Esophagus muscularis mucosa (tissue), 4 donors: ENCODE measurements at regions not wholly inside any gene's neighbourhood (a gene's known extent, or its start where the extent isn't known, plus 50 kb on each side); places are given as distances from the start of the nearest gene placed in this dataset.
"Not testable (repeated sequence)": the region's sequence is repeated elsewhere in the genome, so short reads cannot be mapped to it uniquely, and the experiment has no call there.

Source experiments
- DNase-seq: peaks from one replicate; pipeline ENCODE4 v3.0.0-alpha.2; 2017; ENCODE audit errors: extremely low spot score
- H3K27ac ChIP-seq, 4 donors: fragments of 200-600 bp; sonication (generic); replicated peaks in 1 of 4; 1 replicate in 3 of 4; 2 replicates in 1 of 4; pipeline ENCODE4 v1.5.1; 2016 to 2019; ENCODE audit warnings: mild to moderate bottlenecking in 1 of 4
- H3K27me3 ChIP-seq, 4 donors: fragments of 200-600 bp; sonication (generic); one replicate each; pipeline versions ENCODE4 v1.5.1 to v1.6.0; 2016 to 2019
- H3K36me3 ChIP-seq, 4 donors: fragments of 200-600 bp; sonication (generic); one replicate each; pipeline ENCODE4 v1.5.1; 2016 to 2019
- H3K4me1 ChIP-seq, 4 donors: fragments of 200-600 bp; sonication (generic); one replicate each; pipeline ENCODE4 v1.5.1; 2016 to 2019
- H3K4me3 ChIP-seq, 4 donors: fragments of 200-600 bp; sonication (generic); 1 replicate in 2 of 4; 2 replicates in 2 of 4; pipeline ENCODE4 v1.5.1; 2016 to 2019; ENCODE audit warnings: mild to moderate bottlenecking in 4 of 4, moderate library complexity in 1 of 4
- H3K9me3 ChIP-seq, 4 donors: fragments of 200-600 bp; sonication (generic); 1 replicate in 3 of 4; 2 replicates in 1 of 4; pipeline ENCODE4 v1.5.1; 2016 to 2019
- WGBS: methylation state at CpG from one replicate; pipeline ENCODE4 v1.1.5; 2018; 5-methylcytosine and 5-hydroxymethylcytosine counted together
- intact Hi-C: fragments of 100-400 bp; cut with DNase I; formaldehyde crosslinking; loops from one replicate; pipeline ENCODE4 v1.15.1; 2023
- small RNA-seq, 3 donors: library from RNA; depleted of rRNA; stranded (forward); fragments of <200 nt; gene quantifications; one replicate each; pipeline ENCODE3, GENCODE V24; 2016

GRCh38 chr4:49575250-49575649, 589.2 kb downstream of the CWH43 start:
- H3K36me3 ChIP-seq, H3K9me3 ChIP-seq, DNase-seq, H3K4me3 ChIP-seq, H3K27me3 ChIP-seq, intact Hi-C loops, H3K4me1 ChIP-seq, H3K27ac ChIP-seq: not testable (repeated sequence)
- 80% methylated on average over 1 of the region's 4 CpGs for WGBS

- intact Hi-C loops, H3K4me1 ChIP-seq, H3K4me3 ChIP-seq, H3K27ac ChIP-seq, H3K36me3 ChIP-seq, DNase-seq, H3K27me3 ChIP-seq, H3K9me3 ChIP-seq: not testable (repeated sequence)
- no CpG with 5 or more reads among the region's 5 CpGs for WGBS
Measured at GRCh38 chr4:49578371-49578770, 592.3 kb downstream of the CWH43 start.

- intact Hi-C loops, H3K9me3 ChIP-seq, H3K27ac ChIP-seq, H3K36me3 ChIP-seq, DNase-seq, H3K4me3 ChIP-seq, H3K4me1 ChIP-seq, H3K27me3 ChIP-seq: not testable (repeated sequence)
- 60% methylated on average over 1 of the region's 2 CpGs for WGBS
Measured at GRCh38 chr4:49578899-49579298, 592.8 kb downstream of the CWH43 start.

- H3K9me3 ChIP-seq, H3K27me3 ChIP-seq, H3K36me3 ChIP-seq, intact Hi-C loops, H3K27ac ChIP-seq, H3K4me1 ChIP-seq, H3K4me3 ChIP-seq, DNase-seq: not testable (repeated sequence)
- 41% methylated on average over 2 of the region's 8 CpGs for WGBS
Measured at GRCh38 chr4:49580166-49580565, 594.1 kb downstream of the CWH43 start.

GRCh38 chr4:49588401-49588800, 602.3 kb downstream of the CWH43 start:
- H3K36me3 ChIP-seq, H3K4me1 ChIP-seq, DNase-seq, H3K27me3 ChIP-seq, H3K27ac ChIP-seq, H3K9me3 ChIP-seq, H3K4me3 ChIP-seq, intact Hi-C loops: not testable (repeated sequence)
- WGBS = no CpG with 5 or more reads among the region's 7 CpGs

GRCh38 chr4:49618436-49618835, 632.4 kb downstream of the CWH43 start:
- H3K36me3 ChIP-seq, DNase-seq, H3K27ac ChIP-seq, H3K9me3 ChIP-seq, H3K4me1 ChIP-seq, H3K27me3 ChIP-seq, intact Hi-C loops, H3K4me3 ChIP-seq: not testable (repeated sequence)
- WGBS = 63% methylated on average over 6 of the region's 12 CpGs

- intact Hi-C loops, H3K27ac ChIP-seq, H3K4me3 ChIP-seq, H3K9me3 ChIP-seq, DNase-seq, H3K4me1 ChIP-seq, H3K36me3 ChIP-seq, H3K27me3 ChIP-seq: not testable (repeated sequence)
- 67% methylated on average over 7 of the region's 12 CpGs for WGBS
Measured at GRCh38 chr4:49626478-49626877, 640.4 kb downstream of the CWH43 start.

Small RNA genes lying in the stretch of these regions (small RNA-seq; reads per million reads assigned to genes)
- 0 reads per million in 3 donors for gene AC119751.2
- 0 reads per million in 3 donors for gene AC119751.6
- gene AC119751.7 = 0 reads per million in 3 donors
- 0 reads per million in 3 donors for gene AC119751.8
